ENCODE measurements at regions not wholly inside any gene's neighbourhood (a gene's known extent, or its start where the extent isn't known, plus 50 kb on each side); places are given as distances from the start of the nearest gene placed in this dataset.

- TF ChIP-seq POLR2A (IDR thresholded peaks at IDR 0.05; ENCODE audit: insufficient read depth in 1 of 2, low read depth in 2 of 2, low read length in 2 of 2) (no peak), ZNF343 (CRISPR knock-in tag; IDR thresholded peaks at IDR 0.05) (no peak), ZNF121 (CRISPR knock-in tag; IDR thresholded peaks at IDR 0.05) (no peak)
Measured at GRCh38 chr1:243973169-243973568, 77.9 kb upstream of the ZBTB18 start.

All from HepG2 (cell line).